ENCODE measurements at regions not wholly inside any gene's neighbourhood (a gene's known extent, or its start where the extent isn't known, plus 50 kb on each side); places are given as distances from the start of the nearest gene placed in this dataset.

DNA sequence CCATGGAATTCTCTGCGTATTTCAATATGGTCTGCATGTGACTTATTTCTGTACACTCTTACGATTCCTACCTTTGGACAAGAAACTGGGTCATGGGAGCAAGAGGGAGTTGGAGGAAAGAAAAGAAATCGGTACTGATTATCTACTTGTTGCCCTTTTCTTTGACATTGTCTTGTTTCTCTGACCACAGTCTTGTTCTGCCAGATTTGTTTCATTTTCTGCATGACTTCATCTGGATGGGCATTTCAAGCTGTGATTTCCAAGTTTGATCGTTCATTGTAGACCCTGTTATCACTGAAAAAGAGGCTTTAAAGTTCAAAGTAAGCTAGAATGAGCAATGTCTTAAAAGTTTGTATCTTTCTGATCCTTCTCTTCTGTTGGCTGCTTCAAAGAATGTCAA lies 2186.3 kb upstream of the CELF4 start:
- Histone ChIP-seq H3K9me3 (no peaks in the 10 kb centered on the region), H3K4me1 (no peaks in the 10 kb centered on the region), H3K27me3 (no peaks in the 10 kb centered on the region), H3K27ac (no peak overlapping the region), H3K36me3 (no peaks in the 10 kb centered on the region), H3K4me3 (no peak overlapping the region)
- no peak for DNase-seq
- 50% methylated on average over 4 of the region's 4 CpGs for WGBS (ENCODE audit: insufficient coverage, low coverage, low lambda C conversion rate, missing lambda C conversion rate)
- ATAC-seq: no peak
- intact Hi-C loops (cut with DNase I): no loop called here
- no peak for TF ChIP-seq POLR2A (IDR thresholded peaks at IDR 0.05)
- TF ChIP-seq, protein P1, sequence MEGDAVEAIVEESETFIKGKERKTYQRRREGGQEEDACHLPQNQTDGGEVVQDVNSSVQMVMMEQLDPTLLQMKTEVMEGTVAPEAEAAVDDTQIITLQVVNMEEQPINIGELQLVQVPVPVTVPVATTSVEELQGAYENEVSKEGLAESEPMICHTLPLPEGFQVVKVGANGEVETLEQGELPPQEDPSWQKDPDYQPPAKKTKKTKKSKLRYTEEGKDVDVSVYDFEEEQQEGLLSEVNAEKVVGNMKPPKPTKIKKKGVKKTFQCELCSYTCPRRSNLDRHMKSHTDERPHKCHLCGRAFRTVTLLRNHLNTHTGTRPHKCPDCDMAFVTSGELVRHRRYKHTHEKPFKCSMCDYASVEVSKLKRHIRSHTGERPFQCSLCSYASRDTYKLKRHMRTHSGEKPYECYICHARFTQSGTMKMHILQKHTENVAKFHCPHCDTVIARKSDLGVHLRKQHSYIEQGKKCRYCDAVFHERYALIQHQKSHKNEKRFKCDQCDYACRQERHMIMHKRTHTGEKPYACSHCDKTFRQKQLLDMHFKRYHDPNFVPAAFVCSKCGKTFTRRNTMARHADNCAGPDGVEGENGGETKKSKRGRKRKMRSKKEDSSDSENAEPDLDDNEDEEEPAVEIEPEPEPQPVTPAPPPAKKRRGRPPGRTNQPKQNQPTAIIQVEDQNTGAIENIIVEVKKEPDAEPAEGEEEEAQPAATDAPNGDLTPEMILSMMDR (IDR thresholded peaks at IDR 0.05): no peak

DNA sequence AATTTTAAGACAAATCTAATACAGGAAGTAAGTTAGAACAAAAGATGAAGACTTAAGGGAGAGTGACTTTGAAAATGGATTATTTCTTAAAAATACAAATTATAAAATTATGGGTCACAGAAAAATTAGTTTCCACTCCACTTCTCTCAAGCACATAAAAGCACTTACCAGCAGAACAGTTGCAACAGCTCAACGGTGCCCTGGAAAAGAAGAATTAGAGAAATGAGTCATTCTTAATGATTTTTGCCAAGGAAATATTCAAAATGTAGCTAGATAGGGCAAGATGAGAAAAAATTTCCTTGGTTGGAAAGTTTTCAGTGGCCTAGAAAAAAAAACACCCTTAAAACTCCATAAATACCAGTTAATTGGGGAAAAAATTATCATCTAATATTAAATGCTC lies 2185.6 kb upstream of the CELF4 start:
- intact Hi-C loops (cut with DNase I): no loop called here
- H3K9me3 ChIP-seq: no peaks in the 10 kb centered on the region
- no peaks in the 10 kb centered on the region for H3K36me3 ChIP-seq
- no peak overlapping the region for H3K4me3 ChIP-seq
- H3K27ac ChIP-seq: no peak overlapping the region
- ATAC-seq (no peak), DNase-seq (no peak)
- no peaks in the 10 kb centered on the region for H3K4me1 ChIP-seq
- no peaks in the 10 kb centered on the region for H3K27me3 ChIP-seq
- WGBS (ENCODE audit: insufficient coverage, low coverage, low lambda C conversion rate, missing lambda C conversion rate): 54% methylated on average over 1 of the region's 1 CpG
- TF ChIP-seq, protein P1 (IDR thresholded peaks at IDR 0.05): no peak
- no peak for TF ChIP-seq POLR2A (IDR thresholded peaks at IDR 0.05)

DNA sequence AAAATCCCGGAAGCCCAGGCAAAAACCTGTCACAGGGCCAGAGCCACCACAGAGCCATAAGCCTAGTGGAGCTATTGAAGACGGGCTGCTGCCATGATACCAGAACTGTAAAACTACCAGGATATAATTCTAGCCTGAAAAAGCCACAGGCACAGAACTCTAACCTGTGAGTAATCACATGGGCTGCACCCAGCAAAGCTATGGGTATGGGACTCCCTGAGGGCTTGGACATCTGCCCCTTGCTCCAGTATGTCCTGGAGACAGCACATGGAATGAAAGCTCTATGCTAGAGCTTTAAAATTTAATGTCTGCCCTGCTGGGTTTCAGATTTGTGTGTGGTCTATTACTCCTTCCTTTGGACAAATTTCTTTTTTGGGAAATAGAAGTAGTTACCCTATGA lies 2183.6 kb upstream of the CELF4 start:
- H3K4me3 ChIP-seq: no peak overlapping the region
- DNase-seq (no peak), ATAC-seq (no peak)
- no peaks in the 10 kb centered on the region for H3K9me3 ChIP-seq
- TF ChIP-seq, protein P1 (IDR thresholded peaks at IDR 0.05): no peak
- no peak for TF ChIP-seq POLR2A (IDR thresholded peaks at IDR 0.05)
- no peaks in the 10 kb centered on the region for H3K36me3 ChIP-seq
- H3K27ac ChIP-seq: no peak overlapping the region
- intact Hi-C loops (cut with DNase I): no loop called here
- no peaks in the 10 kb centered on the region for H3K27me3 ChIP-seq
- no peaks in the 10 kb centered on the region for H3K4me1 ChIP-seq
- WGBS (ENCODE audit: insufficient coverage, low coverage, low lambda C conversion rate, missing lambda C conversion rate): 61% methylated on average over 2 of the region's 2 CpGs

DNA sequence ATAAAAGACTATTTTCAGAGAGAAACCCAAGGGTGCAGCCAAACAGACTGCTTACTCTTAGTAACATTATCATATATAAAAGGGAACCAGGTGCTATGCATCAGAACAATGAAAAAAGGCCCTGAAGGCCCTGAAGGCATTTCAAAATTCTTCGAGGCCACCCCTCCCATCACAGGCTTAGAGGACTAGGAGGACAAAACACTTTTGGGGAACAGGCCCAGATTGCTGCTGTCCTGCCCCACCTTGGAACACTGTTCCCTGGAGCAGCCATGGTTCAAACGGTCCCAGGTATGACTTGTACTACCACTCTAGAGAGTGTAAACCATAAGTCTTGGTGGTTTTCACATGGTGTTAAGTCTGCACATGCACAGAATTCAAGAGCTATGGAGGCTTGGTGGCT lies 2183.1 kb upstream of the CELF4 start:
- intact Hi-C loops (cut with DNase I): no loop called here
- no peaks in the 10 kb centered on the region for H3K9me3 ChIP-seq
- no peaks in the 10 kb centered on the region for H3K36me3 ChIP-seq
- no peak overlapping the region for H3K27ac ChIP-seq
- no peaks in the 10 kb centered on the region for H3K4me1 ChIP-seq
- 74% methylated on average over 2 of the region's 2 CpGs for WGBS (ENCODE audit: insufficient coverage, low coverage, low lambda C conversion rate, missing lambda C conversion rate)
- TF ChIP-seq, protein P1 (IDR thresholded peaks at IDR 0.05): no peak
- TF ChIP-seq POLR2A (IDR thresholded peaks at IDR 0.05): no peak
- no peak for ATAC-seq
- H3K4me3 ChIP-seq: no peak overlapping the region
- DNase-seq: no peak
- H3K27me3 ChIP-seq: no peaks in the 10 kb centered on the region

DNA sequence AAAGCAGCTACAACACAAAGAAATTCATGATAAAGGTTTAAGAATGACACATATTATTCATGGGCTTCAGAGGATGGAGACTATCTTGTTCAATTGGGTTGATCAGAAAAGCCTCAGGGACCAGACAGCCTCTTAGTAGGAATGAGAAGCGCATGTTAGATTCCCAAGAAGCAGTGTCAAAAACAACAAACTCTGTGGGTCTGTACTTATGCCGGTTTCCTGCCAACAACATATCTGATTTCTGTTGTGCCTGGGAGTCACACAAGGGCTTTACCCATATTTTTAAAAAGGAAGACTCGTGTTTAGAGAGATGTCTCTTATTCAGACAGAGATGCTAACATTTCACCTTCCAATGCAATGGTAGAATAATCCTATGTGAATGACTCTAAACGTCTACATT lies 2180.6 kb upstream of the CELF4 start:
- DNase-seq: no peak
- no peaks in the 10 kb centered on the region for H3K4me1 ChIP-seq
- no peak for TF ChIP-seq POLR2A (IDR thresholded peaks at IDR 0.05)
- TF ChIP-seq, protein P1 (IDR thresholded peaks at IDR 0.05): no peak
- intact Hi-C loops (cut with DNase I): no loop called here
- no peaks in the 10 kb centered on the region for H3K36me3 ChIP-seq
- 61% methylated on average over 4 of the region's 4 CpGs for WGBS (ENCODE audit: insufficient coverage, low coverage, low lambda C conversion rate, missing lambda C conversion rate)
- no peak for ATAC-seq
- H3K4me3 ChIP-seq: no peak overlapping the region
- H3K27ac ChIP-seq: no peak overlapping the region
- H3K27me3 ChIP-seq: no peaks in the 10 kb centered on the region
- no peaks in the 10 kb centered on the region for H3K9me3 ChIP-seq
